Urinary bladder (tissue), 3 donors: ENCODE measurements at regions not wholly inside any gene's neighbourhood (a gene's known extent, or its start where the extent isn't known, plus 50 kb on each side); places are given as distances from the start of the nearest gene placed in this dataset.

Experiments used
- DNase-seq: peaks from one replicate; pipeline ENCODE4 v3.0.0-alpha.2; 2015; ENCODE audit errors: extremely low spot score
- H3K27ac ChIP-seq: one replicate; pipeline ENCODE4 v1.5.1; 2013; ENCODE audit warnings: low read depth, mild to moderate bottlenecking, moderate library complexity
- H3K36me3 ChIP-seq: one replicate; pipeline ENCODE4 v1.6.1; 2013; ENCODE audit warnings: mild to moderate bottlenecking, moderate library complexity; ENCODE audit not compliant: insufficient read depth
- H3K4me1 ChIP-seq: one replicate; pipeline ENCODE4 v1.6.1; 2013; ENCODE audit warnings: mild to moderate bottlenecking, moderate library complexity; ENCODE audit not compliant: insufficient read depth
- H3K4me3 ChIP-seq: one replicate; pipeline ENCODE4 v1.5.1; 2013; ENCODE audit warnings: low read depth, low read length
- WGBS: extraction: QIAGEN DNeasy Blood & Tissue Kit; methylation state at CpG from one replicate; pipeline ENCODE4 v1.1.7; 2013; 5-methylcytosine and 5-hydroxymethylcytosine counted together
- donor health status: healthy with polysubstance abuse.
- donor health status: healthy.

- Histone ChIP-seq H3K27ac (no peak overlapping the region), H3K36me3 (no peaks in the 10 kb centered on the region), H3K4me1 (no peaks in the 10 kb centered on the region), H3K4me3 (no peak overlapping the region)
- 89% methylated on average over 5 of the region's 5 CpGs for WGBS
- DNase-seq: no peak
Measured at GRCh38 chr12:77337362-77337761, 272.0 kb upstream of the E2F7 start.

DNA sequence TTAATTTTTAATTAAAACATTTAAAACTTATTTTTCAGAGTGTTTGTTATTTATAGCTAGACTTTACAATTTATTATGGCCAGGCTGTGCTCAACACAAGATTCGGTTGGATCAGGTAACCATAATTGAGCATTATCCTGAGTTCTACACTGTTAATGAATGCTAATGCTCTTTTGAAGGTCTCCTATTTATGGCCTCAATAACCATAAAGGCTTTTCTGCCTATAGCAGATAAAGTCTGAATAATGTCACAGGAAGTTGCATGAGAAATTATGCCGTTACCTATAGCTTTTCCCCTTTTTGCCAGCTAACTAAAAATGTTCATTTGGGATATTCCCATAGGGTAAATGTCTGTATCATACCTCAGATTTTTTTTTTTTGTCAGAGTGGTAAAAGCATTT lies 269.4 kb upstream of the E2F7 start:
- Histone ChIP-seq H3K4me3 (no peak overlapping the region), H3K27ac (no peak overlapping the region), H3K36me3 (no peaks in the 10 kb centered on the region), H3K4me1 (no peaks in the 10 kb centered on the region)
- no peak for DNase-seq
- 96% methylated on average over 2 of the region's 2 CpGs for WGBS

- no peak for DNase-seq
- Histone ChIP-seq H3K4me1 (no peaks in the 10 kb centered on the region), H3K36me3 (no peaks in the 10 kb centered on the region), H3K27ac (no peak overlapping the region), H3K4me3 (no peak overlapping the region)
- 85% methylated on average over 7 of the region's 7 CpGs for WGBS
Measured at GRCh38 chr12:77328326-77328725, 263.0 kb upstream of the E2F7 start.

GRCh38 chr12:77325511-77326236 lies 260.3 kb upstream of the E2F7 start:
- peak overlapping the region; percentile 71 for H3K4me3 ChIP-seq
- no peaks in the 10 kb centered on the region for H3K4me1 ChIP-seq
- WGBS: 10% methylated on average over 30 of the region's 30 CpGs
- H3K36me3 ChIP-seq: no peaks in the 10 kb centered on the region
- H3K27ac ChIP-seq: no peak overlapping the region
- DNase-seq: no peak

DNA sequence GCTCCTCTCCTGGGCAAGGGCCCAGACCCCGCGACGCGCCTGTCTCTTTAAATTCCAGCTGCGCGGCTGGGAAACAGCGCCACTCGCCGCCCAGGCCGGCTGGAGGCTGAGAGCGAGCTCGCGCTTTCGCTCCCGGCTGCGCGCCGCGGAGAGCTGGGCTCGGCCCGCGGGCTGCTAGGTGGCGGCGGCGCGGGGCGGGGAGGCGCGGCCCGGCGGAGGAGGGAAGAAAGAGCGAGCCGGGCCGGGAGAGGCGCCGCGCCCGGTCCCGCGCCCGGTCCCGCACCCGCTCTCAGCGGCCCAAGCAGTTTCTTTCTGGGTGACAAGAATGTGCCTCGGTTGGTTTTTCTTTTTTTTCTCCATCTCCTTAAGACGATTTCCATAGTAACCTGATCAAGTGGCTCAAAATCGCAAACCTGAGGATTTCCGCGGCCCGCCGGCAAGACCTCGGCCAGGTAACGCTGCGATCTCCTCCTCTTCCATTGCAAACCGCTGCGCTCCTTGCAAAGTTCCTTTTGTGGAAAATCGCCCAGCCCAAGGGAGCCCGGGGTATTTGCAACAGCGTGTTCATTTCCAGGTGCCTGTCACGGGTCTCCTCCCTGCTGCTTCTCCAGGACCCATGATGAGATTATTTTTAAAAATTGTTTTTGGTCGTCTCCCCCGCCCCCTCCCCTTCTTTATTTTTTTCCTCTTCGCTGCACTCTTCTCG lies 259.5 kb upstream of the E2F7 start:
- H3K4me3 ChIP-seq: peak overlapping the region; percentile 71
- H3K27ac ChIP-seq: no peak overlapping the region
- WGBS: under 1% methylated on average over 64 of the region's 64 CpGs
- no peaks in the 10 kb centered on the region for H3K4me1 ChIP-seq
- no peaks in the 10 kb centered on the region for H3K36me3 ChIP-seq
- DNase-seq: peak; percentile 23

GRCh38 chr12:77324416-77324762 lies 259.0 kb upstream of the E2F7 start:
- H3K27ac ChIP-seq: no peak overlapping the region
- H3K36me3 ChIP-seq: no peaks in the 10 kb centered on the region
- peak overlapping the region; percentile 71 for H3K4me3 ChIP-seq
- no peak for DNase-seq
- no peaks in the 10 kb centered on the region for H3K4me1 ChIP-seq
- WGBS: 1% methylated on average over 15 of the region's 15 CpGs

GRCh38 chr12:77323788-77324415 lies 258.5 kb upstream of the E2F7 start:
- WGBS: 77% methylated on average over 6 of the region's 6 CpGs
- DNase-seq: no peak
- no peaks in the 10 kb centered on the region for H3K4me1 ChIP-seq
- H3K27ac ChIP-seq: no peak overlapping the region
- no peaks in the 10 kb centered on the region for H3K36me3 ChIP-seq
- no peak overlapping the region for H3K4me3 ChIP-seq

- Histone ChIP-seq H3K27ac (no peak overlapping the region), H3K4me1 (no peaks in the 10 kb centered on the region), H3K4me3 (no peak overlapping the region), H3K36me3 (no peaks in the 10 kb centered on the region)
- WGBS: 89% methylated on average over 2 of the region's 2 CpGs
- no peak for DNase-seq
Measured at GRCh38 chr12:77319166-77319565, 253.8 kb upstream of the E2F7 start.

- H3K4me3 ChIP-seq: no peak overlapping the region
- H3K27ac ChIP-seq: no peak overlapping the region
- no peak for DNase-seq
- no peaks in the 10 kb centered on the region for H3K4me1 ChIP-seq
- no peaks in the 10 kb centered on the region for H3K36me3 ChIP-seq
- 88% methylated on average over 3 of the region's 3 CpGs for WGBS
Measured at GRCh38 chr12:77315407-77315806, 250.0 kb upstream of the E2F7 start.

DNA sequence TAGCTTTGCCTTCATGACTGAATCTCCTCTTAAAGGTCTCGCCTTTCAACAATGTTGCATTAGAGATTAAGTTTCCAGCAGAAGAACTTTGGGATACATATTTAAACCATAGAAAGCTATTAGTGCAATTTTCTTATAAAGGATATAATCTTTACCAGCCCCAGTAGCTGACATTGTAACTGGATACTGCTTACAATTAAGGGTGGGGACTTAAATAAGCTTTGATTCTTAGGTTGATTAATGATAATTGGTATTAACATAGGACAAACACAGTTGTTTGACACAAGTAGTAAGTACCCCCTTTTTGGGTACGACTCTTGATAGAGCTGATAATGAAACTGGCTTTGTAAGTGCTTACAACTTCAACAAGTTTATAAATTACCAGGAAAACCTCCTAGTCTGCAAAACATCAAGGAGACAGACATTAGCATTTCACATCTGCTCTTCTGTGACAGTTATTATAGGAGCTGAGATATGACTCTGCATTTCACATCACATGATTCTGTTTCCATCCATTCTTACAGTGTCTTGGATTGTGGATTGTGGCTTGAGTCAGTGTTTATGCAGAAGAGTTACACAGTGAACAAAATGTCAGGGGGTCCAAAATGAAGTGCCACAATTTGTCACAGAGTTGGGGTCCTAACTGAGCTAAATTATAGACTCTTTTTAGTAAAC lies 249.1 kb upstream of the E2F7 start:
- no peaks in the 10 kb centered on the region for H3K4me1 ChIP-seq
- H3K27ac ChIP-seq: no peak overlapping the region
- 63% methylated on average over 2 of the region's 2 CpGs for WGBS
- no peaks in the 10 kb centered on the region for H3K36me3 ChIP-seq
- no peak overlapping the region for H3K4me3 ChIP-seq
- DNase-seq: no peak

DNA sequence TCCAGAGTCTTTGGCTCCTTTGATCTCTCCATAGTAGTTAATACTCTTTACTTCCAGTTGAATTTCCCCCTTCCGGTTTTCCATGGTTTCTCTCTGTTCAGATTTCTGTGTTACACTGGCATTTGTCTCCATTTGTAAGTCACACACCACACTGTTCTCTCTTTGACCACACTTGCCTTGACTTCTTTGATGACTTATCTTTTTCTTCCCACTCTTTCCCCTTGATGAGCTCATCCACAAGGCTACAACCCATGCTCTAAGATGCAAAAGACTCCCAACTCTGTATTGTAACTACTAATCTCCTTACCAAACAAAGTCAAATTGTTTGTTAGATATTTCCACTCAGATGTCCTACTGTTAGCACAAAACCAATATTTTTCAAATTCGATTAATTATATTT lies 242.7 kb upstream of the E2F7 start:
- H3K36me3 ChIP-seq: no peaks in the 10 kb centered on the region
- DNase-seq: no peak
- H3K27ac ChIP-seq: no peak overlapping the region
- WGBS: 89% methylated on average over 2 of the region's 2 CpGs
- no peak overlapping the region for H3K4me3 ChIP-seq
- H3K4me1 ChIP-seq: no peaks in the 10 kb centered on the region

DNA sequence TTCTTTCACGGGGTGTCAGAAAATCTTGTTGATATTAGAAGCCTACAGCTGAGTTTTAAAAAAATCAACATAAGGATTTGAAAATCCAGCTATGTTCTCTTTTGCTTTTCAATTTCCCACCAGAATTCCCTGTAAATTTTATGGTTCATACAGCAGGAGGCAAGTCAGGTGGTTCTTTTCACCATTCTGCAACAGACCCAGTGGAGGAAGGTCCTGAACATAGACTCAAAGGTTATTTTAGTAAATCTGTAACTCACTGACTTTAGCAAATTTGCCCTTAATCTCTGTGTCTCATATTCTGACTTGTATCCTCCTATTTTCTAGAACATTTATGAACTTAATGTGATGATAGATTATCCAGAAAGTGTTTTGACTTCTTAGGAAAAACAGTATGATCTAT lies 235.4 kb upstream of the E2F7 start:
- 0% methylated on average over 1 of the region's 1 CpG for WGBS
- no peaks in the 10 kb centered on the region for H3K36me3 ChIP-seq

DNA sequence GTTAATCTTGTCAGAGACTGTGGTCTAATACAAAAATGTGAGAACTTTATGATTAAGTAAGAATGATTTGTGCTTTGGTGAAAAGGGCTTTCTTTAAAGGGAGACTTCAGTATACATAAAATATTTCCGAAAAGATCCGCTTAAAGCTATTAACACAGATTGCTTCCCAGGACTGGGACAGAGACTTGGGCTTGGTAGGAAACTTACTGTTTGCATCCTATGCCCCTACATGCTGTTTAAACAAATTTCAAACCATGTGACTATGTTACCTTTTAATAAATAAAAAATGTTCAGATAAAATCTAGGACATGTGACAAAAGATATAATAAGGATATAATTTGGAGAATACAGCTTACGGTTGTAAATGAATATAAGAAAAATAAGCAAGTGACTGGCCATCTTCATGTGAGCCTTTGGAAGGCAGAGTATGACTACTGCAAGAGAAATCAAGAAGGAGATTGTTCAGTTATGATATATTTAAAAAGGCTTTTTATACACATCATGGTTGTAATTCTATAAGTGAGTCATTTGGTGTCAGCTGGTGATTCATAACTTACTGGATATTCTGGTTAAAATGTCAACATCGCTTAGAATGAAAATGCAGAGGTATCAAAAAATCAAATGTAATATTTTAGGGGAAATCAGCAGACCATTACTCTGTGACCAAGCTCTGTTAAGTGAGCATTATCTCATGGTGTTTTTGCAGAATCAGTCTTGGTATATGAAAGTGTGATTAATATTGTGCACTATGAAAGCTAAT lies 234.7 kb upstream of the E2F7 start:
- Histone ChIP-seq H3K4me1 (no peaks in the 10 kb centered on the region), H3K4me3 (no peak overlapping the region), H3K36me3 (no peaks in the 10 kb centered on the region), H3K27ac (no peak overlapping the region)
- DNase-seq: peak; percentile 5
- 66% methylated on average over 4 of the region's 4 CpGs for WGBS

More for the DNA sequence above, 235.4 kb upstream of the E2F7 start:
- no peak for DNase-seq
- H3K4me1 ChIP-seq: no peaks in the 10 kb centered on the region
- H3K4me3 ChIP-seq: no peak overlapping the region
- no peak overlapping the region for H3K27ac ChIP-seq
